A549 (cell line): ENCODE measurements at regions not wholly inside any gene's neighbourhood (a gene's known extent, or its start where the extent isn't known, plus 50 kb on each side); places are given as distances from the start of the nearest gene placed in this dataset.

ENCODE experiments used
- CTCF ChIP-seq: fragments of >200 bp; sonication (Bioruptor Twin); formaldehyde crosslinking; IDR thresholded peaks from 3 replicates; pipeline ENCODE4 v1.5.1; 2016
- KDM5A ChIP-seq: fragments of 200-600 bp; sonication (generic); IDR thresholded peaks from 2 replicates; pipeline ENCODE4 v1.6.1; 2016; ENCODE audit warnings: antibody characterized with exemption, mild to moderate bottlenecking
- POLR2A ChIP-seq: IDR thresholded peaks from 2 replicates; pipeline ENCODE4 v1.6.1; 2012; ENCODE audit warnings: mild to moderate bottlenecking, low read length
- RAD21 ChIP-seq, 2 experiments: fragments of >200 bp in 1 of 2; sonication (Bioruptor Twin) in 1 of 2; formaldehyde crosslinking in 1 of 2; IDR thresholded peaks in 1 of 2; conservative IDR thresholded peaks in 1 of 2; 2 replicates in 1 of 2; 3 replicates in 1 of 2; pipeline ENCODE4 v1.6.1; 2012 to 2018; ENCODE audit warnings: inconsistent platforms in 1 of 2
- SREBF2 ChIP-seq: fragments of 450-650 bp; IDR thresholded peaks from 2 replicates; pipeline ENCODE4 v1.6.1; 2014; ENCODE audit warnings: mild to moderate bottlenecking, moderate library complexity
- TF ChIP-seq, protein P1 (sequence below): IDR thresholded peaks from 2 replicates; pipeline ENCODE4 v1.6.1; 2012

DNA sequence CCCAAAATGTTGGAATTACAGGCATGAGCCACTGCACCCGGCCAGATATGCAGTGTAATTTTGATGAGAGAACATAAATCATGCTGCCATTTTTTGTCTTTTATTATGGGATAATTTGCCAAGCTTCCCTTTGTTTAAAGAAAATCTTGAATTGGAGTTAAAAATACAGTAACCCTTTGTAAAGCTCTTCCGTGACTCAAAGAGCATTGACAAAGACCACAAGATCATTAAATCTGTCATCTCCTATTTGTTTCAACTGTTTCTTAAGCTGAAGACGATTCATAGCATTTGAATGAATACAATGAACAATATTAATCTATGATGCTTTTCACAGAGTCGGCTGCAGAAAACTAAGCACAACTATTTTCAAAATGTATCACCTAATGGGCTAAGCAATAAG lies 132.6 kb downstream of the ANAPC4 start:
- TF ChIP-seq CTCF (no peak), POLR2A (no peak), RAD21 (conservative IDR thresholded peaks at IDR 0.05 in 1 of 2, IDR thresholded peaks at IDR 0.05 in 1 of 2) (no peak), KDM5A (no peak), SREBF2 (no peak)
- TF ChIP-seq, protein P1, sequence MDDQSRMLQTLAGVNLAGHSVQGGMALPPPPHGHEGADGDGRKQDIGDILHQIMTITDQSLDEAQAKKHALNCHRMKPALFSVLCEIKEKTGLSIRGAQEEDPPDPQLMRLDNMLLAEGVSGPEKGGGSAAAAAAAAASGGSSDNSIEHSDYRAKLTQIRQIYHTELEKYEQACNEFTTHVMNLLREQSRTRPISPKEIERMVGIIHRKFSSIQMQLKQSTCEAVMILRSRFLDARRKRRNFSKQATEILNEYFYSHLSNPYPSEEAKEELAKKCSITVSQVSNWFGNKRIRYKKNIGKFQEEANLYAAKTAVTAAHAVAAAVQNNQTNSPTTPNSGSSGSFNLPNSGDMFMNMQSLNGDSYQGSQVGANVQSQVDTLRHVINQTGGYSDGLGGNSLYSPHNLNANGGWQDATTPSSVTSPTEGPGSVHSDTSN = no peak
